GM18511 (cell line): ENCODE measurements at regions not wholly inside any gene's neighbourhood (a gene's known extent, or its start where the extent isn't known, plus 50 kb on each side); places are given as distances from the start of the nearest gene placed in this dataset.
"Not testable (repeated sequence)": the region's sequence is repeated elsewhere in the genome, so short reads cannot be mapped to it uniquely, and the experiment has no call there.

Source experiments
- ATAC-seq: cut with Tn5 transposase; IDR thresholded peaks from one replicate; pipeline ENCODE4 v1.9.1; 2021; ENCODE audit warnings: mild to moderate bottlenecking, moderate library complexity; ENCODE audit not compliant: unreplicated experiment

GRCh38 chr15:60134609-60135008, 130.5 kb downstream of the FOXB1 start:
- no peak for ATAC-seq

- no peak for ATAC-seq
These were observed 131.8 kb downstream of the FOXB1 start for GRCh38 chr15:60135961-60136360.

- no peak for ATAC-seq
These were observed 133.7 kb downstream of the FOXB1 start for GRCh38 chr15:60137711-60138396.

GRCh38 chr15:60138397-60138968, 134.4 kb downstream of the FOXB1 start:
- no peak for ATAC-seq

- no peak for ATAC-seq
These were observed 148.3 kb downstream of the FOXB1 start for GRCh38 chr15:60152386-60152785.

- no peak for ATAC-seq
These were observed 150.7 kb downstream of the FOXB1 start for GRCh38 chr15:60154764-60155325.

GRCh38 chr15:60155661-60156060, 151.6 kb downstream of the FOXB1 start:
- ATAC-seq, result no peak

- no peak for ATAC-seq
These were observed 156.8 kb downstream of the FOXB1 start for GRCh38 chr15:60160909-60161308.

GRCh38 chr15:60161704-60162103, 157.6 kb downstream of the FOXB1 start:
- no peak for ATAC-seq

- ATAC-seq, result no peak
These were observed 158.3 kb downstream of the FOXB1 start for GRCh38 chr15:60162251-60162967.

- ATAC-seq, result no peak
These were observed 158.9 kb downstream of the FOXB1 start for GRCh38 chr15:60162968-60163355.

GRCh38 chr15:60165111-60165510, 161.0 kb downstream of the FOXB1 start:
- no peak for ATAC-seq

- ATAC-seq, result no peak
These were observed 168.0 kb downstream of the FOXB1 start for GRCh38 chr15:60172143-60172542.

GRCh38 chr15:60179786-60180391, 175.8 kb downstream of the FOXB1 start:
- no peak for ATAC-seq

GRCh38 chr15:60181957-60182356, 177.8 kb downstream of the FOXB1 start:
- ATAC-seq, result not testable (repeated sequence)

GRCh38 chr15:60183366-60183765, 179.3 kb downstream of the FOXB1 start:
- no peak for ATAC-seq

GRCh38 chr15:60184579-60184978, 180.5 kb downstream of the FOXB1 start:
- ATAC-seq, result no peak

GRCh38 chr15:60191016-60191415, 186.9 kb downstream of the FOXB1 start:
- no peak for ATAC-seq

- ATAC-seq, result no peak
These were observed 187.7 kb downstream of the FOXB1 start for GRCh38 chr15:60191821-60192220.

- ATAC-seq, result no peak
These were observed 191.5 kb downstream of the FOXB1 start for GRCh38 chr15:60195611-60196010.

GRCh38 chr15:60204131-60204885, 193.5 kb downstream of the ANXA2 start:
- ATAC-seq, result no peak
